ENCODE measurements at regions not wholly inside any gene's neighbourhood (a gene's known extent, or its start where the extent isn't known, plus 50 kb on each side); places are given as distances from the start of the nearest gene placed in this dataset.

DNA sequence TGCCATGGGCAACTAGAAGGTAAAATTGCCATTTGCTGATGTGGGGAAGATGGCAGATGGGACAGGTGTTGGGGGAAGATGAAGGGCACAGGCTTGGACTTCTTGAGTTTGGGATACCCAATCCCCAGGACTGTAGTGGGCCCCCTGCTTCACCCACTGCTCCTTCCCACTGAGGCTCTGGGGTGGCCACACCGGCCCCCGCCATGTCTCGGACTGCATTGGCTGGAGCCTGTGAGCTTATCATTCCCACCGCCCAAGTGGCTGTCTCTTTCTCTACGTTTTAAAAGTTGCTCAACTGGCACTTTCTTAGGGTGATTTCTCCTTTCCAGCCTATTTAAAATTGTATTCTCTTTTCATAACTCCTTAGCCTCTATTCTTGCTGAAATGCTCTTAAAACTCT lies 730.0 kb upstream of the ADAMTS16 start:
- TF ChIP-seq SIN3A (IDR thresholded peaks at IDR 0.05; ENCODE audit: borderline replicate concordance, insufficient read depth, low read length), result no peak
- no peak for TF ChIP-seq FOXP2 (optimal IDR thresholded peaks at IDR 0.05; ENCODE audit: borderline replicate concordance, extremely low read depth, extremely low read length, insufficient read depth)
- TF ChIP-seq POLR2AphosphoS5 (IDR thresholded peaks at IDR 0.05; ENCODE audit: low read depth, low read length), result no peak
- no peak for TF ChIP-seq TAF1 (IDR thresholded peaks at IDR 0.05; ENCODE audit: borderline replicate concordance, insufficient read depth, low read length)

DNA sequence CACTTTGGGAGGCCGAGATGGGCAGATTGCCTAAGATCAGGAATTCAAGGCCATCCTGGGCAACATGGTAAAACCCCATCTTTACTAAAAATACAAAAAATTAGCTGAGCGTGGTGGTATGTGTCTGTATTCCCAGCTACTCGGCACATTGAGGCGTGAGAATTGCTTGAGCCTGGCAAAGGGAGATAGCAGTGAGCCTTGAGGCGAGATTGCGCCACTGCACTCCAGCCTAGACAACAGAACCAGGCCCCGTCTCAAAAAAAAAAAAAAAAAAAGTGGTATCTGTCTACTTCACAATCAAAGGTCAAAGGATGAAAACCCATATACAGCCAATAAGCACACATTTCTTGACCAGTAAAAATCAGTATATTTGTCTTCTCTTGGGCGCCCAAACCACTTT lies 728.5 kb upstream of the ADAMTS16 start:
- TF ChIP-seq SIN3A (IDR thresholded peaks at IDR 0.05; ENCODE audit: borderline replicate concordance, insufficient read depth, low read length) (no peak), TAF1 (IDR thresholded peaks at IDR 0.05; ENCODE audit: borderline replicate concordance, insufficient read depth, low read length) (no peak), FOXP2 (optimal IDR thresholded peaks at IDR 0.05; ENCODE audit: borderline replicate concordance, extremely low read depth, extremely low read length, insufficient read depth) (no peak)
- TF ChIP-seq, protein P1, sequence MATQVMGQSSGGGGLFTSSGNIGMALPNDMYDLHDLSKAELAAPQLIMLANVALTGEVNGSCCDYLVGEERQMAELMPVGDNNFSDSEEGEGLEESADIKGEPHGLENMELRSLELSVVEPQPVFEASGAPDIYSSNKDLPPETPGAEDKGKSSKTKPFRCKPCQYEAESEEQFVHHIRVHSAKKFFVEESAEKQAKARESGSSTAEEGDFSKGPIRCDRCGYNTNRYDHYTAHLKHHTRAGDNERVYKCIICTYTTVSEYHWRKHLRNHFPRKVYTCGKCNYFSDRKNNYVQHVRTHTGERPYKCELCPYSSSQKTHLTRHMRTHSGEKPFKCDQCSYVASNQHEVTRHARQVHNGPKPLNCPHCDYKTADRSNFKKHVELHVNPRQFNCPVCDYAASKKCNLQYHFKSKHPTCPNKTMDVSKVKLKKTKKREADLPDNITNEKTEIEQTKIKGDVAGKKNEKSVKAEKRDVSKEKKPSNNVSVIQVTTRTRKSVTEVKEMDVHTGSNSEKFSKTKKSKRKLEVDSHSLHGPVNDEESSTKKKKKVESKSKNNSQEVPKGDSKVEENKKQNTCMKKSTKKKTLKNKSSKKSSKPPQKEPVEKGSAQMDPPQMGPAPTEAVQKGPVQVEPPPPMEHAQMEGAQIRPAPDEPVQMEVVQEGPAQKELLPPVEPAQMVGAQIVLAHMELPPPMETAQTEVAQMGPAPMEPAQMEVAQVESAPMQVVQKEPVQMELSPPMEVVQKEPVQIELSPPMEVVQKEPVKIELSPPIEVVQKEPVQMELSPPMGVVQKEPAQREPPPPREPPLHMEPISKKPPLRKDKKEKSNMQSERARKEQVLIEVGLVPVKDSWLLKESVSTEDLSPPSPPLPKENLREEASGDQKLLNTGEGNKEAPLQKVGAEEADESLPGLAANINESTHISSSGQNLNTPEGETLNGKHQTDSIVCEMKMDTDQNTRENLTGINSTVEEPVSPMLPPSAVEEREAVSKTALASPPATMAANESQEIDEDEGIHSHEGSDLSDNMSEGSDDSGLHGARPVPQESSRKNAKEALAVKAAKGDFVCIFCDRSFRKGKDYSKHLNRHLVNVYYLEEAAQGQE (IDR thresholded peaks at IDR 0.05; ENCODE audit: insufficient read depth in 1 of 2, low read depth in 2 of 2, low read length in 2 of 2), result no peak

DNA sequence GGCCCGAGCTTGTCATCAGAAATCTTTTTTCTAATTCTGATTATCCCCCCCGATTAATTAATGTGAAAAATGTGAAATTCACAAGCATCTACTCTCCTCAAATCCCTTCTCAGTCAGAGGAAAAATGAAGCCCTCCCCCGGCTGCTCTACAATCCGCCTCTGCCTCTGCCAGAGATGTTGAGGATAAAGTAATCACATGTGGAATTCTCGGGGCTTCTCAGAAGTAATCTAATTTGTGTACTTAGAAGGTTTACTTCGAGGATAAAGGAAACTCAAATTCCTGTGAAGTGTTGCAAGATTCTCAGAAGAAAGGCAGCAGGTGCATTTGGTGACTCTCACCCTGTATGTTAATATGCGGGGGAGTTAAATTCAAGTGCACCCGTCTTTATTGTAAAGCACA lies 726.1 kb upstream of the ADAMTS16 start:
- TF ChIP-seq TAF1 (IDR thresholded peaks at IDR 0.05; ENCODE audit: borderline replicate concordance, insufficient read depth, low read length) (no peak), POLR2AphosphoS5 (IDR thresholded peaks at IDR 0.05; ENCODE audit: low read depth, low read length) (no peak), FOXP2 (optimal IDR thresholded peaks at IDR 0.05; ENCODE audit: borderline replicate concordance, extremely low read depth, extremely low read length, insufficient read depth) (no peak), SIN3A (IDR thresholded peaks at IDR 0.05; ENCODE audit: borderline replicate concordance, insufficient read depth, low read length) (no peak)
- TF ChIP-seq, protein P1 (IDR thresholded peaks at IDR 0.05; ENCODE audit: insufficient read depth in 1 of 2, low read depth in 2 of 2, low read length in 2 of 2), result no peak

DNA sequence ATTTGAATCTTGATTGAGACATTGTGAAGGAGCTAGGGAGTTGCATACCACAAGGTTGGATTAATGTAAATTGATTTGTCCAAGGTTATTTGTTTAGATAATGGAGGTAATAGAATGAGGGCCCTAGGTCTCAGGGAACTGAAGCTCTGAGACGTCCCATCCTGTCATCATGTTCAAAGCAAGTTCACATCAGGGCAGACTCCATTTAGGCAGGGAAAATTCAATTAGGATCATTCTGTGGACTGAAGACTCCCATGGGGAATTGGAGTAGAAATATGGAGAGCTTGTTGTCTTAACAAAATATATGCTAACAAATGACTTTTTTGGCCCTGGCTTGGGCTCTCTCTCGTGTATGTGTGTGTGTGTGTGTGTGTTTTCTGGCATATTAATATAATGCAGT lies 722.0 kb upstream of the ADAMTS16 start:
- peak; percentile 30; the same call in 1 of the 2 replicates for TF ChIP-seq POLR2AphosphoS5 (IDR thresholded peaks at IDR 0.05; ENCODE audit: low read depth, low read length)
- TF ChIP-seq SIN3A (IDR thresholded peaks at IDR 0.05; ENCODE audit: borderline replicate concordance, insufficient read depth, low read length), result no peak
- no peak for TF ChIP-seq FOXP2 (optimal IDR thresholded peaks at IDR 0.05; ENCODE audit: borderline replicate concordance, extremely low read depth, extremely low read length, insufficient read depth)
- TF ChIP-seq TAF1 (IDR thresholded peaks at IDR 0.05; ENCODE audit: borderline replicate concordance, insufficient read depth, low read length), result no peak

DNA sequence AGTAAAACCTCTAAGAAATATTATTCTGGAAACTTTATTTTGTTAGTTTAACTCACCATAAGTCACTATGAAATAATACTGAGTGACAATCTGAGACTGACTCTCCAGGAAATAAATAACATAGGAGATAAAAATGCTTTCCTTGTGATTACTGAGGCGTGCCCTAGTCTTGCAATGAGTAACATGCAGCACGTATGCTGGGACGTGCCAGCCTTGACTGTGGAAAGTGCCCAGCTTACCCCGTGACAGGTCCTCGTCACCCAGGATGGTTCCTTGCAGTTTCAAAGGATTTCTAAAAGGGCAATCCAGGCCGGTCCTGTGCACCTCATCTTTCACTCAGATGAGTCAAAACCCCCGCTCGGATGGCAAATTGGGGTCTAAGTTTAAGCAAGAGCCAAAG lies 720.8 kb upstream of the ADAMTS16 start:
- TF ChIP-seq TAF1 (IDR thresholded peaks at IDR 0.05; ENCODE audit: borderline replicate concordance, insufficient read depth, low read length) (no peak), POLR2AphosphoS5 (IDR thresholded peaks at IDR 0.05; ENCODE audit: low read depth, low read length) (no peak), FOXP2 (optimal IDR thresholded peaks at IDR 0.05; ENCODE audit: borderline replicate concordance, extremely low read depth, extremely low read length, insufficient read depth) (no peak), SIN3A (IDR thresholded peaks at IDR 0.05; ENCODE audit: borderline replicate concordance, insufficient read depth, low read length) (no peak)
- TF ChIP-seq, protein P1 (IDR thresholded peaks at IDR 0.05; ENCODE audit: insufficient read depth in 1 of 2, low read depth in 2 of 2, low read length in 2 of 2), result no peak

DNA sequence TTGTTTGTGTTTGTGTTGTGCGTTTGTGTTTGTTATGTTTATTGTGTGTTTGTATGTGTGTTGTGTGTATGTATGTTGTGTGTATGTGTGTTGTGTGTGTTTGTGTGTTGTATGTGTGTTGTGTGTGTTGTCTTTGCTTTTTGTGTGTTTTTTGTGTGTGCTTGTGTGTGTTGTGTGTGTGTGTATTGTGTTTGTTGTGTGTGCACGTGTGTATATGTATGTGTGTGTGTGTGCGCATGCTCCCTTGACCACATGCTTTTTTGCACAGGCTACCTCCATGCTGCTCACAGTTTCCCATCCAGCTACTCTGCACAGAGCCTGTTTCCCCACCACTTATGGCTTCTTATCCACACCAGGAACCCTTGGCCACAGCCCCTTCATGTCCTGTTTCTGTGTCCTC lies 720.0 kb upstream of the ADAMTS16 start:
- TF ChIP-seq SIN3A (IDR thresholded peaks at IDR 0.05; ENCODE audit: borderline replicate concordance, insufficient read depth, low read length) (no peak), FOXP2 (optimal IDR thresholded peaks at IDR 0.05; ENCODE audit: borderline replicate concordance, extremely low read depth, extremely low read length, insufficient read depth) (no peak), TAF1 (IDR thresholded peaks at IDR 0.05; ENCODE audit: borderline replicate concordance, insufficient read depth, low read length) (no peak), POLR2AphosphoS5 (IDR thresholded peaks at IDR 0.05; ENCODE audit: low read depth, low read length) (no peak)
- TF ChIP-seq, protein P1 (IDR thresholded peaks at IDR 0.05; ENCODE audit: insufficient read depth in 1 of 2, low read depth in 2 of 2, low read length in 2 of 2), result no peak

Data from PFSK-1 (cell line).